ENCODE measurements at regions not wholly inside any gene's neighbourhood (a gene's known extent, or its start where the extent isn't known, plus 50 kb on each side); places are given as distances from the start of the nearest gene placed in this dataset.

DNA sequence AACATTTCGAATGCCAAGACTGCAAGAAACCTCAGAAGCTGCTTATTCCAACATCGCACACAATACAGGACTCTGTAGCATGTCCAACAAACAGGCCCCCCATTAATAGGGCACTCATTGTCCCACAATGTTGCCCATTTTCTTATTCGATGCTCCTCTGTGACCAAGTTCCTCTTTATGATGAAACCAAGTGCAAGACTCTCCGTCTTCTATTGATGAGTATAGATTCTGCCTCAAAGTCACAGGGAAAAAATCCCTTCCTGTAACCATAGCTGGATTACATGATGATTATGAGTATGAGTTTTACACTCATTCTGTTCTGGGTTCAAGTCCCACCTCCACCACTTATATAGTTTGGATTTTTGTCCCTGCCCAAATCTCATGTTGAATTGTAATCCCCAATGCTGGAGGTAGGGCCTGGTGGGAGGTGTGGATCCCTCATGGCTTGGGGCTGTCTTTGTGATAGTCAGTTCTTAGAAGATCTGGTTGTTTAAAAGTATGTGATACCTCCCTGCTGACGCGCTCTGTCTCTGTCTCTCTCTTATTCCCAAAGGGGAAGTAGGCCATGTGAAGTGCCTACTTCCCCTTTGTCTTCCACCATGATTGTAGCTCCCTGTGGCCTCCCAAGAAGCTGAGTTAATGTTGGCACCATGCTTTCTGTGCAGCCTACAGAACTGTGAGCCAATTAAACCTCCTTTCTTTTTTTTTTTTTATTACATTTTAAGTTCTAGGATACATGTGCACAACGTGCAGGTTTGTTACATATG is 148.7 kb downstream of the OSR1 start:
- Histone ChIP-seq H3K9me2 (replicated peaks; ENCODE audit: low read depth, low read length) (no peaks in the 10 kb centered on the region), H3K79me2 (ENCODE audit: insufficient read depth, low read length) (no peaks in the 10 kb centered on the region)

DNA sequence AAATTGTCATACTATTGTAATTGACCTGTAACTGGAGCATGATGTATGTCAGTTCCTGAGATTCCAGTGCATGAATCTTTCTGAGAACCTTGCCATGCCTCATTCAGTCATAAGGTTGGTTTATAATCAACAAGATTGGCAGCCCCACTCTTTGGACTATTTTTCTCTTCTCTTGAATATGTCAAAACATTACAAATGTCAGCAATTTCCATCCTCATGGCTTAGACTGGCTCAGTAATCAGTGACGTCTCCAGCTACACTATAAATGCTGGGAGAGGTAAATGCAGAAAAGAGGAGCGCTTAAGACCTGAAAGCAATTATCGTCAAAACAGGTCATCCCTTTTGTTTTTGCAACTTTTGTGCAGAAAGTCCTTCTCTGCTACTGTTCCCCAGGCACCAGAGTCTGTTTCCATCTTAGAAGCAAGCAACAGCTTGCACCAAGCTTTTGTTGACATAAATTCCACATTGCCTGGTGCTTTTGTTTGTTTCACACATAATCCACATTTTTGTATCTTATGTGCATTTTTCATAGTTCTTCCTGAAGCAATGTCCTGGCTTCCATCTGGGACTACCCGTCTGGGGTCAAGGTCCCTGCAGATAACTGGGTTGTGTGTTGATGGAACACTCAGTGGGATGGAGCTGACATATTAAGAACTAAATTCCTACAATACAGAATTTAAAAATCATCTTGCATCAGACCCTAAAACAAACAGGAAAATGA is 149.8 kb downstream of the OSR1 start:
- Histone ChIP-seq H3K9me2 (replicated peaks; ENCODE audit: low read depth, low read length) (no peaks in the 10 kb centered on the region), H3K27me3 (ENCODE audit: insufficient read depth, low read length, poor library complexity, severe bottlenecking) (no peaks in the 10 kb centered on the region), H3K36me3 (ENCODE audit: insufficient read depth, low read length) (no peaks in the 10 kb centered on the region), H4K20me1 (ENCODE audit: insufficient read depth, low read length, poor library complexity, severe bottlenecking) (no peaks in the 10 kb centered on the region), H3K4me3 (ENCODE audit: low read length, poor library complexity, severe bottlenecking) (no peak overlapping the region), H3K4me2 (ENCODE audit: low read depth, low read length, poor library complexity, severe bottlenecking) (no peak overlapping the region), H2AFZ (ENCODE audit: low read length) (no peak overlapping the region), H3K79me2 (ENCODE audit: insufficient read depth, low read length) (no peaks in the 10 kb centered on the region), H3F3A (ENCODE audit: low read depth) (no peaks in the 10 kb centered on the region), H3K9me3 (ENCODE audit: insufficient read depth, low read depth, low read length) (no peaks in the 10 kb centered on the region), H3K9ac (ENCODE audit: low read depth, low read length, poor library complexity, severe bottlenecking) (no peak overlapping the region), H3K4me1 (ENCODE audit: insufficient read depth, low read length, poor library complexity, severe bottlenecking) (no peaks in the 10 kb centered on the region)
- TF ChIP-seq EZH2phosphoT487 (IDR thresholded peaks at IDR 0.05; ENCODE audit: borderline replicate concordance): no peak
- TF ChIP-seq CTCF (conservative IDR thresholded peaks at IDR 0.05; ENCODE audit: low read length): no peak

More for the DNA sequence above, 148.7 kb downstream of the OSR1 start:
- TF ChIP-seq CTCF (conservative IDR thresholded peaks at IDR 0.05; ENCODE audit: low read length): no peak
- no peak for TF ChIP-seq EZH2phosphoT487 (IDR thresholded peaks at IDR 0.05; ENCODE audit: borderline replicate concordance)
- H3F3A ChIP-seq (ENCODE audit: low read depth): no peaks in the 10 kb centered on the region
- H2AFZ ChIP-seq (ENCODE audit: low read length): no peak overlapping the region
- no peaks in the 10 kb centered on the region for H3K4me1 ChIP-seq (ENCODE audit: insufficient read depth, low read length, poor library complexity, severe bottlenecking)
- H3K4me3 ChIP-seq (ENCODE audit: low read length, poor library complexity, severe bottlenecking): no peak overlapping the region
- H3K27me3 ChIP-seq (ENCODE audit: insufficient read depth, low read length, poor library complexity, severe bottlenecking): no peaks in the 10 kb centered on the region
- no peaks in the 10 kb centered on the region for H4K20me1 ChIP-seq (ENCODE audit: insufficient read depth, low read length, poor library complexity, severe bottlenecking)
- no peak overlapping the region for H3K4me2 ChIP-seq (ENCODE audit: low read depth, low read length, poor library complexity, severe bottlenecking)
- H3K9ac ChIP-seq (ENCODE audit: low read depth, low read length, poor library complexity, severe bottlenecking): no peak overlapping the region
- H3K9me3 ChIP-seq (ENCODE audit: insufficient read depth, low read depth, low read length): no peaks in the 10 kb centered on the region
- H3K36me3 ChIP-seq (ENCODE audit: insufficient read depth, low read length): no peaks in the 10 kb centered on the region

- H4K20me1 ChIP-seq (ENCODE audit: insufficient read depth, low read length, poor library complexity, severe bottlenecking): no peaks in the 10 kb centered on the region
- H3K4me2 ChIP-seq (ENCODE audit: low read depth, low read length, poor library complexity, severe bottlenecking): no peak overlapping the region
- H3K9ac ChIP-seq (ENCODE audit: low read depth, low read length, poor library complexity, severe bottlenecking): no peak overlapping the region
- no peaks in the 10 kb centered on the region for H3K79me2 ChIP-seq (ENCODE audit: insufficient read depth, low read length)
- H3K27me3 ChIP-seq (ENCODE audit: insufficient read depth, low read length, poor library complexity, severe bottlenecking): no peaks in the 10 kb centered on the region
- H3K4me3 ChIP-seq (ENCODE audit: low read length, poor library complexity, severe bottlenecking): no peak overlapping the region
- H3K4me1 ChIP-seq (ENCODE audit: insufficient read depth, low read length, poor library complexity, severe bottlenecking): no peaks in the 10 kb centered on the region
- no peaks in the 10 kb centered on the region for H3K9me2 ChIP-seq (replicated peaks; ENCODE audit: low read depth, low read length)
- no peaks in the 10 kb centered on the region for H3F3A ChIP-seq (ENCODE audit: low read depth)
- no peaks in the 10 kb centered on the region for H3K9me3 ChIP-seq (ENCODE audit: insufficient read depth, low read depth, low read length)
- no peaks in the 10 kb centered on the region for H3K36me3 ChIP-seq (ENCODE audit: insufficient read depth, low read length)
- H2AFZ ChIP-seq (ENCODE audit: low read length): no peak overlapping the region
- TF ChIP-seq CTCF (conservative IDR thresholded peaks at IDR 0.05; ENCODE audit: low read length) (no peak), EZH2phosphoT487 (IDR thresholded peaks at IDR 0.05; ENCODE audit: borderline replicate concordance) (no peak)
These were observed 151.0 kb downstream of the OSR1 start for GRCh38 chr2:19207452-19207851.

All from Loucy (cell line).